Non-pigmented ciliary epithelial cell (primary cell): ENCODE measurements at regions not wholly inside any gene's neighbourhood (a gene's known extent, or its start where the extent isn't known, plus 50 kb on each side); places are given as distances from the start of the nearest gene placed in this dataset.
"Not testable (repeated sequence)": the region's sequence is repeated elsewhere in the genome, so short reads cannot be mapped to it uniquely, and the experiment has no call there.

Source experiments
- DNase-seq: peaks from one replicate; pipeline ENCODE4 v3.0.0-alpha.2; 2010; ENCODE audit warnings: low read depth

- no peak for DNase-seq
Measured at GRCh38 chr5:105905392-105905791, 1765.3 kb downstream of the EFNA5 start.

DNA sequence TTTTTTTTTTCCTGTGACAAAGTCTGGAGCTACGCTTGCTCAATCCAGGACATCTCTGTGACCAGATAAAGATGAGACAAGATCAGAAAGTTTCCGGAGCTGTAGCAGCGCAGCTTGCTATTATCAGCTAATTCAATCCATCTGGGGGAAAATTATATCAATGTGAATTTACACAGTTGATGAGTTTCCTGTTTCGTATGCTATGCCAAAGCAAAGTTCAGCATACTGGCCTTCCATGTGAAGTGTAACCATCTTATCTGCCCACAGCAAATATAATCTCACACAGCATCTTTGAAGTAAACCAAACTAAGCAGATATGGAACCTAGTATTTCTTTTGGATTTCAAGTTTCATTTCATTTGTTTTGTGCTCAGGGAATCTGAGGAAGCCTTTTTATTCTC lies 1767.7 kb downstream of the EFNA5 start:
- no peak for DNase-seq

- no peak for DNase-seq
Measured at GRCh38 chr5:105899726-105900125, 1771.0 kb downstream of the EFNA5 start.

- DNase-seq: no peak
Measured at GRCh38 chr5:105898183-105898582, 1772.6 kb downstream of the EFNA5 start.

DNA sequence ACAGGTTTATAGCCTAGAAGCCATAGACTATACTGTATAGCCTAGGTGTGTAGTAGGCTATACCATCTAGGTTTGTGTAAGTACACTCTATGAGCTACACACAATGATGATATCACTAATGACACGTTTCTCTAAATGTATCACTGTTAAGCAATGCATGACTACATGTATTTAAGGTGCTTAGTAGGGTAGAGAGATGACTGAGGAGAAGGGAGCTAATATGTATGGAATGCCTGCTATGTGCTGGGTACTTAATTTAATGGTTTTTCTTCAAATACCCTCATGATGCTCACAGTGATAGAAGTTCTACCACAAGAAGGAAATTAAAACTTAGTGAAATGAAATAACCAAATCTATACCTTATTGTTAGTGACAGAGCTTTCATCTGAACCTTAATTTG lies 1785.5 kb downstream of the EFNA5 start:
- DNase-seq: peak; percentile 23

DNA sequence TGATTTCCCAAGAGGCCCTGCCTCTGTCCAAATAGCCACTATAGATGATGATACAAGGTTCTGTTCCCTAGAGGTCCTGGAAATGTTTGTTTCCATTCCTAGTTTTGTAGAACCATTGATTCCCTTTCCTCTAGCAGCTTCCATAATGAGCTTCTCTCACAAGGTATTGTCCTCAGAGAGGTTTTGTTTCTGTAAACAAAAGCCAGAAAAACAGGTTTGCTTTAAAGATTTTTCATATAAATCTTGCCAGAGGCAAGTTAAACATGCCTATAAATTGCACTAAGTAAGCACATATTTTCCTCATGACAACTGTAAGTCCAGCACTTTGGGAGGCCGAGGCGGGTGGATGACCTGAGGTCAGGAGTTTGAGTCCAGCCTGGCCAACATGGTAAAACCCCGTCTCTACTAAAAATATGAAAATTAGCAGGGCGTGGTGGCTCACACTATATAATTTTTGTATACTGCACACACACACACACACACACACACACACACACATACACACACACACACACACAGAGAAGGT lies 1787.7 kb downstream of the EFNA5 start:
- DNase-seq: no peak

- no peak for DNase-seq
Measured at GRCh38 chr5:105878402-105878801, 1792.3 kb downstream of the EFNA5 start.

- DNase-seq: no peak
Measured at GRCh38 chr5:105877592-105877991, 1793.1 kb downstream of the EFNA5 start.

DNA sequence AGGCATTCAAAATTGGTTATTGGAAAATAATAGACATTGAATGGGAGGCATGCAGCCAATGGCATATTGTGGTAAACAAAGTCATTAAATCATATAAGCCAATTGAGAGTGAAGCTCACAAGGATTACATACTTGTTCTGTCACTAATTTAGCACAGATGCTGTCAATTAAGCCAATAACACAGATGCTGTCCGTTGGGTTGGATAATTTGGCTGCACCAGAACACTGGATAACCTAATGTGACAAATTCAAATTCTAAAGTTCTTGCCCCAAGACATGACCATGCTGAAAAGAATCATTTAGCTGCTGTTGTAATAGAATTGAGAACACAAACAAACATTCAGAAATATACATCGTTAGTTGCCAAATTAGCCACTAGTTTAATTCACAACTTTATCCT lies 1796.4 kb downstream of the EFNA5 start:
- DNase-seq: no peak

DNA sequence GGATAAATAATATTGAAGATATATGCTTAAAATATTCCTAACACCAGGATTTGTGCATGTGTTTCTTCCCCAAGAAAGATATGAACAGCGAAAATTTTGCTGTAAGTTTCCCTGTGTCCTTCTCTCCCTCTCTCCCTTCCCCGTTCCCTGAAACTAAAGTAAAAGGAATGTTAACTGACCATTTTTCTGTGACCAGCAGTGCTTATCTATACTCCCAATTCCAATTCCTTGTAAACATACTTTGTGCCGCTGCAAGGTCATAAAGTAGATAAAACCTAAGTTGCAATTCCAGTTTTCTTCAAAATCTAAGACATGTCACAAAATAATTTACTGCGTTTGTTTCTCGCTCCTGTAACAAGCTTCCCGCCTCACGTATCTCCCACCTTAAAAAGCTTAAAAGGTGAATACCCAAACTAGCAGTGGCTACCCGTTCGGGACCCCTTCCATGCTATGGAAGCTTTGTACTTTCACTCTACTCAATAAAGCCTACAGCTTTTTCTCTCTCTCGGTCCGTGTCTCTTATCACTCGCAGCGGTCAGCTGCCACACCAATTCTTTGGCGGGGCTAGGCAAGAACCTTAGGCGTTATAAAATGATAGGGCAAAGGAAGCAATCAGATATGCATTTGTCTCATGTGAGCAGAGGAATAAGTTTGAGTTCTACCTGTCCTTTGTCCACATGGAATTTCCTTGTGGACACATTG lies 1798.0 kb downstream of the EFNA5 start:
- no peak for DNase-seq

DNA sequence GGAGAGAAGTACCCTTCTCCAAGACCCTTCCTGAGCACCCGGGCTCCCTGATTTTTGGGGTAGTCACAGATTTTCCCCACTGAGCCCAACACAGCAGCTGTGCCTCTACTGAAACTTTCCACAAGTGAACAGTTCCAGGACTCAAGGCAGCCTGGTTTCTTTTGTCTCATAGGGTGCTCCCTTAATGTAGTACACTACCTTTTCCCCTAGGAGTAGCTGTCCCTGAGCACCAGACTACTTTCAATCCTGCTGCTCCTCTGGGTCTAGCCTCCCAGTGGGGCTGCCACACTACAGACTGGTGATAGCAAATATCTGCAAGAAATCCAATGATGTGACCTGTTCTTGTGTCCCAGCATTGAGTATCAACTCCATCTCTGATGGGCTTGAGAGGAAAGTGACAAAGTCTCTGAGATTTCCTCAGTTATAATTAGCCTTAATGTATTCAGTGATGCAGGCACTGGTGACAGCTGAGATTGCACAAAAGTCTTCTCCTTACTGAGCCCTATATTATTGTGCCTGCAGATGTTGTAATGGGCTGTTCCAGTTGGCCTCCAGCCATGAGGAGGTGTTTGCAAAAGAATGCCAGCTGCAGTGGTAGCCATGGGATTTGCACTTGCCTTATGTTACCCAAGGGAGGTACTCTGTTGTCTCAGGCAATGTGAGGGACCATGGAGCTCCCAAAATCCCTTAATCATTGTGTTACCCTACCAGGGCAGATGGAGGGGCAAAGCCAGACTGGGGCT lies 1802.5 kb downstream of the EFNA5 start:
- DNase-seq: no peak

DNA sequence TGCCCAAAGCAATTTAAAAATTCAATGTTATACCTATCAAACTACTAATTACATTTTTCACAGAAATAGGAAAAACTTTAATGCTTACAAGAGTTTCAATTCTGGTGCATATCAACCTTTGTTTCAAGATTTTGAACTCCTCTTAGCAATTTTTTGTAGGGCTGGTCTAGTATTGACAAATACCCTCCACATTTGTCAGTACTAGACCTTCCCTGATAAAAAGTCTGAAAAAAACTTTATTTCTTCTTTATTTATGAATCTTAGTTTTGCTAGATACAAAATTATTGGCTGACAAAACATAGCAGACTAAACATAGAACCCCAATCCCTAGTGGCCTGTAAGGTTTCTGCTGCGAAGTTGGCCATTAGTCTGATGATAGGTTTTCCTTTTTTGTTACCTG lies 1804.9 kb downstream of the EFNA5 start:
- no peak for DNase-seq

- not testable (repeated sequence) for DNase-seq
Measured at GRCh38 chr5:105859350-105859749, 1811.4 kb downstream of the EFNA5 start.

GRCh38 chr5:105849701-105850100 lies 1821.0 kb downstream of the EFNA5 start:
- DNase-seq: peak; percentile 6

DNA sequence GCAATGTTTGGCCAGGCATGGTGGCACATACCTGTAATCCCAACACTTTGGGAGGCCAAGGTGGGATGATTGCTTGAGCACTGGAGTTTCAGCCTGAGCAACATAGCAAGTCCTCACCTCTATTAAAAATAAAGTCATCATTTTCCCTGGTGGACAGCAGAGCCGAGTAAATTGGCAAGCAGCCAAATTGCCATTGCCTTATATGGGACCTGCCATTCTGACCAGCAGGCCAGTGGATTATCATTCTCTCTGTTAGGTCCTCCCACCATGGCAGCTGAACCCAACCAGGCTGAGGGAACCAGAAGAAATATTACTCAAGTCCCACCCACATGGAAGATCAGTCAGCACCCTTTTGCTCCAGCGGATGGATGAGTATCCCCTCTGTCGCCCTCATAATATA lies 1829.9 kb downstream of the EFNA5 start:
- DNase-seq: no peak

- no peak for DNase-seq
Measured at GRCh38 chr5:105836887-105837286, 1833.8 kb downstream of the EFNA5 start.

- DNase-seq: no peak
Measured at GRCh38 chr5:105836268-105836667, 1834.5 kb downstream of the EFNA5 start.

- DNase-seq: no peak
Measured at GRCh38 chr5:105828821-105829220, 1841.9 kb downstream of the EFNA5 start.

DNA sequence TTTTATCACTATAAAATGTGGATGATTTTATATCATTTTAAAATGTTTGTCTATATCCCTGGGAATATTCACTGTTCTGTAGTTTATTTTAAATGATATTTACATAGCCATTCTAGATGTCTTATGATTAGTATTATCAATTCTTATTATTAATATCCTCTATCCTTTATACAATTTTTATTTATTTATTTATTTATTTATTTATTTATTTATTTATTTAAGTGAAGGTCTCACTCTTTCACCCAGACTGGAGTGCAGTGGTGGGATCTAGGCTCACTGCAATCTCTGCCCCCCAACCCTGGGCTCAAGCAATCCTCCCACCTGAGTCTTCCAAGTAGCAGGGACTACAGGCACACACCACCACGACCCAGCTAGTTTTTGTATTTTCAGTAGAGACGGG lies 1848.9 kb downstream of the EFNA5 start:
- no peak for DNase-seq

DNA sequence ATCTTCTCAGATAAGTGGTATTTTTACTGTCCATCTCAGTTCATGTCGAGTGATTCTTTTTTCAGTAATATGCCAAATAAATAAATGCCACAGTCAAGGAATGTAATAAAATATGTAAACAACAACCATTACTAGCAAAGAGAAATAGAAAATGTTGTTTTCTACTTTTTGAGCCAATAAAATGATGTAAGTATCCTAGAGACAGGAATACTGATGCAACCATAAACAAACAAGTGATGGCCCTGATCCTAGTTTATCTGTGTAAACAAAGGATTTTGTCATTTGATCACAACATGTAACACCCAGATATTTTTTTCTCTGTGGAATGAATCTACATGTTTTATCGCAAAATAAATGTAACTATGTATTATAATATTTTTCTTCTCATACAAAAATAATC lies 1852.8 kb downstream of the EFNA5 start:
- no peak for DNase-seq

- DNase-seq: no peak
Measured at GRCh38 chr5:105817416-105817815, 1853.3 kb downstream of the EFNA5 start.

GRCh38 chr5:105816961-105817360 lies 1853.8 kb downstream of the EFNA5 start:
- no peak for DNase-seq

DNA sequence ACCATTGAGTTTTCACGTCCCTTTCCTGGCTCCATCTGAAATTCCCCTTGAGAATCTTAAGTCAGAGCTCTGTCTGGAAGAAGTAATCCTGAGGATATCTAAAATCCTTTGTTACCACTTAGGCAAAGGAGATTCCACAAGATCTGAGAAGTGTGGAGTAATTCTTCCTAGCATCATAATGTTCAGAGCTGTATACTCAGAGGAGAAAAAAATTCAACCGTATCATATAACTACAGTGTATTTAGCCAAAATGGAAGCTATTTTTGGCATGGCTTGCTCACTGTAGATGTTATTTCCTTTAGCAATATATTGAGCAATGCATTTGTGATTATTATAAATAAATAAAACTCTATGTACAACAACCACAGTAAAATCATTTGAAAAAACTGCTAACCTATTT lies 1858.4 kb downstream of the EFNA5 start:
- DNase-seq: no peak

DNA sequence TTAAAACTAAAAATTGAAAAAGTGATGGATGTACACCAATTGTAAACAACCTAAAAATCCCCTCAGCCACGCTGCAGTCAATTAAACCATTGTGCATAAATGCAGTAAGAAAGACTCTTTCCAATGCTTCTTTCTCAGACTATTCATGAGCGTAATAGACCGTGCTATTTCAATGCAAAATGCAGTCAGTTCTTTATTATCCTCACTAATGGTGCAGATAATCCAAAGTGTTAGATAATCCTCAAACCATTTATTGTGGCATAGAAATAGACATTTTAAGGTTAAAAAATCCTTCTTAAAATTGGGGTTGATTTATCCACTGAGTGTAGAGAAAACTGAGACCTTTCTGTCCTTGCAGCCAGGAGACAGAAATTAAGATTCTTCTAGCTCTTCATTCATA lies 1862.8 kb downstream of the EFNA5 start:
- no peak for DNase-seq
